ENCODE measurements at regions not wholly inside any gene's neighbourhood (a gene's known extent, or its start where the extent isn't known, plus 50 kb on each side); places are given as distances from the start of the nearest gene placed in this dataset.

DNA sequence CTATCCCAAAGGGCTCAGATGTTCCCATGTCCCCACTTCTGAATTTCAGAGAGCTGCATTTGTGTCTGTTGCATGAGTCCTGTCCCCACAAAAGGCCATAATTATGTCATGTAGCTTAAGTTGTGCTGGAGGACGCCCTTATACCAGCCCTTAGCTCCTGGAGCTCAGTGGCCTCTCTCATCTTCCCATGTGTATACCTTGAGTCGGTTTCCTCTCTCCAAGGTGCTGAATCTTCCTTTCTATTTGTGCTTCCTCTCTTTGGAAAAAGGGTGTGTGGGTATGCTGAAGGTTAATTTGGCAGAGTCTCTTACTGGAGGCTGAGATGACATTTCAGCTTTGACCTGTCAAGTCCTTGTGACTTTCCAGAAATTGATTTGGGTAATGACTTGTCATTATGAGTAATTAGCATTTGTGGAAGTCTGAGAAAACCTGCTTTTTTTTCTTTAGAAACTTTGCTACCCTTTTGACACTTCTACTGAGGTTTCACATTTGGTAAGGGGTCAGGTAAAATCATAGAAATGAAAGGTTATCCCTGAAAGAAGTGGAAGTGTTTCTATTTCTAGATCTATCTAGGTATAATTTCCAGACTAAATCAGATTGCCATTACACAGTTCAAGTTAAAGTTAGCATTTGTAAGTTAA, 185.4 kb downstream of the ABCC12 start:
- peak; percentile 47 for DNase-seq (ENCODE audit: low read depth)

DNA sequence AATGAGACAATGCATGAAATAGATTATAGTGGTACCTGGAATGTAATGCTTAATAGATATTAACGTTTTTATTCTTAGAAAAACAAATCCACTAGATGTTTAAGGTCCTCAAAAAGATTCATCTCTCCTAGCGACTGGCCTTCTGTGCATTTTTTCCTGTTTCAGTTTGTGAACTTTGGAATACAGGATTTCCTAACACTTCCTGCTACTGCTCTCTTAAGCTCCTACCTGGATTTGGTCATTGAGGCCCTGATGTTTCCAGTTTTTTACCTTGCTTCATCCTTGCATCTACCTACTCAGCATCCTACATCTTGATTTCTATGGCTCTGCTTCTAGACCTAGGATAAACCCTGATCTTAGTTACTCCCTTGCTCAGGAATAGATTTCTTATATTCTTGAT, 188.4 kb downstream of the ABCC12 start:
- DNase-seq (ENCODE audit: low read depth), result no peak

DNA sequence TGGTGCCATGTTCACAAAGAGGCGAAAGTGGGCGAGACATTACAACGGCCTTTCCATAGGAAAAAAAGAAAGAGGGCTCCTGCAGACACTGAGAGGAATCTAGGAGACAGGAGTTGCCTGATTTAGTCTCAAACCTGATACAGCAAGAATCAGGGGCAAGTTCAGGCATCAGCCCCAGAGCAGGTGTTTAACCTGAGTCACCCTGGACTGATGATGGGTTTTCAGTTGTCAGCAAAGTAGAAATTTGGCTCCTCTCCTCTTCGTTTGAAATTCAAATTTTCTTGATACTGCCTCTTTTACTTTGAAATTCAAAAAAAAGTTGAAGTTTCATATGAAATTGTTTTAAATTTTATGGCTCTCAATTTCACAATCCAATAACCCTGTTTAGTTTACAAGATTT, 189.5 kb downstream of the ABCC12 start:
- DNase-seq (ENCODE audit: low read depth), result no peak

DNA sequence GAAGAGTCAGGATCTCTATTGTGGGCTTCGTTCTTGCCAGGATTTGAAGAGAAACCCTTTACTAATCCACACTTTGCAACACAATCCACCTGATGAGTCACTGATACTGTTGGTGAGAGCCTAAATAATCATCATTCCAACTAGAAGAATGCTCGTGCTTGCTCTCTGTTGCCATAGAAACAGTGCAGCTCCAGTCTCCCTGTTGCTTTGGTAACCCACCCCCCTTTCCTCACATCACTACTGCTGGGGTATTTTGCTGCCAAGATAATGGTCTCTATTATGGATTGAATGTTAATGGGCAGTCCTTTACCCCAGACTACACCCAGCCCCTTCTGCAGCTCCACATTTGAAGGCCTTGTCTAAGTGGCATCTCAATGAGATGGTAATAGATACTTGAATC, 190.4 kb downstream of the ABCC12 start:
- peak; percentile 54 for DNase-seq (ENCODE audit: low read depth)

DNA sequence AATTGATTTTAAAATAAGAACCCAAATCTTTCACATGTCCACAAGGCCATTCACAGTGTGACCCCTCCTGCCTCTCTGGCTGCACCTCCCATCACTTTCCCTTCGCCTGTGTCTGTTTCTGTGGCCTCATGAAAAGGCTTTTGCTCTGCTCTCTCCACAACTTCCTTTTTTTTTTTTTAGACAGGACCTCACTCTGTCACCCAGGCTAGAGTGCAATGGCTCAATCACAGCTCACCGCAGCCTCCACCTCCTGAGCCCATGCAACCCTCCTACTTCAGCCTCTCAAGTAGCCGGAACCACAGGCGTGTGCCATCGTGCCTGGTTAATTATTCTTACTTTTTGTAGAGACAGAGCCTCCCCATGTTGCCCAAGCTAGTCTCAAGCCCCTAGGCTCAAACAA, 197.1 kb downstream of the ABCC12 start:
- DNase-seq (ENCODE audit: low read depth), result no peak

DNA sequence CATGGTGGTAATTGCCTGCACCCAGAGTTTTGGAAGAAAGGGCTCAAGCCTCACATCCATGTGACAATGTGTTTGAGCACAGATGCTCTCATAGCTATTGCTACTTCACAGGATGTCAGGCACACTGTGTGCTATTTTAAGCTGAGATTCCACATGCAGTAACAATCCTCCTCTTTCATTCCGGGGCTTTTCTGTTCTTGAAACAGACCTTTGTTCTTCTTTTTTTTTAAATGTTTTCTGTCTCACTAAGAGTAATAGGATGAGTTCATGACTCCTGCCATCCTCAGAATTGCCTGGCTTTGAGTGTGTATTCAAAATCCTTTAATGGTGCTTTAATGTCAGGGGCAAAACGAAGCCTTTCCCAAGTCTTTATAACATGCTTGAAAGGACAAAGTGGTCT, 198.9 kb downstream of the ABCC12 start:
- DNase-seq (ENCODE audit: low read depth), result no peak

DNA sequence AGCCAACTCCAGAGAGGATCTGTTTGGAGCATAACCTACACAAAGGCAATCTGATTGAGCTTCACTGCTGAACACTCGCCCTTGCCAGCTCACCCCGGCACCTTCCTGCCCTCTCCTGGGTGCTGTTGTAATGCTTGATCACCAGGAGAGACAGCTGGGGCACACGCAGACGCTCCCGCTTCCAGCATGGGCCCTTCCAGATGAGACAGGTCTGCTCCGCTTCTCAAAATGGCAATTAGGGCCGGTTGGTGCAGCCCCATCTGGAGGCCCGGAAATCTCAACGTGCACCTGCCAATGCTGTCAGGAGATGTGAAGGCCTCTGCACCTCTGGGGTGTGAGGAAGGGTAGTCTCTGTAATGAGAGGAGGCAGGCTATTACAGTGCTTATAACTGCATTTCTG, 206.1 kb downstream of the ABCC12 start:
- no peak for DNase-seq (ENCODE audit: low read depth)

DNA sequence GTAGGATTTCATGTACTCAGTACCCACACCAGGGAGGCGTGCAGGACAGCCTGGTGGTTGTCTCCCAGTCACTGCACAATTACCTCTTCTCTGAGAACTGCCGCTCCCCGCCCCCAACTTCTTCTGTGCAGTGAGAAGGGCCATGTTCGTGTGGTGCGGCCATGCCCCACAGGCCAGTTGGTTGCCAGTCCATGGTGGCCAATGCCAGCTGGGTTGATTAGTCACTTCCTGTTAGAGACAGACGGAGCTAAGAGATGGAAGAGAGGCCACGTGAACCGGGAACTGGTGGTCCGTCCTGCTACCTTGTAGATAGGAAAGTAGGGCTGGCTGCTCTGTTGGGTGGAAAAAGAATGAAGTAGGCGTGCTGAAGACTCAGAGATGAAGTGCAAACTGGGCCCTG, 206.5 kb downstream of the ABCC12 start:
- DNase-seq (ENCODE audit: low read depth), result no peak

DNA sequence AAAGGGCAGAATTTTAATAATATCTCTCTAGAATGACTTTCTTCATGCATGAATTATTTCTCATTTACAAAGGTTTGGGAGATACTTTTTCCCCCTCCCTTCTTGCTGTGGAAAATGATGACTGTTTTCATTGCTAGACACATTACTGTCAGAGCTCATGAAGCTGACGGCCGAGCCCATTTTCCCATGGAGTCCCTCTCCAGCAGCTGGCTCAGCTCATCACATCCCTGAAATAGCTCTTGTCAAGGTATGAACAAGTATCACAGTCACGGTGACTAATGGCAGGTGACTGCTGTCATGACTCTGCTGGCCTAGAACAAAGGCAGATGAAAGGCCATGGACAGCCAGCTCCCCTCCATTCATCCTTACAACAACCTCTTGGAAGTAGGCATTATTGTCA, 208.1 kb downstream of the ABCC12 start:
- DNase-seq (ENCODE audit: low read depth), result no peak

DNA sequence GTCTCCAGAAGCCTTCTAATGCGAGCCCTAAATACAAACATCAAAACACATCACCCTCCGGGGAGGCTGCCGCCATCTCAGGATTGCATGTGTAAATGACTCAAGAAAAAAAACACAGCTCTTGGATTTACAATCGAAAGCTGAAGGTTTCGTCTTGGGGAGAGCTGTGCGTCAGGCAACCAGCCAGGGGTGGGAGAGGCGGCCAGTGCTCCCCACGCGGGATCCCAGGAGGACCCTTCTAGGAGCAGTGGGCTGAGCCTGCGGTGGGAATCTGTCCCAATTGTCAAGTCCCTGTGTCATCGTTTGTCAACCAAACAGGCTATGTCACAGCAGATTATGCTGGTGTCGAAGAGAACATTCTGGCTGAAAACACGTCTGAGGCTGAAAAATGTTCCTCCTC, 209.7 kb downstream of the ABCC12 start:
- no peak for DNase-seq (ENCODE audit: low read depth)

DNA sequence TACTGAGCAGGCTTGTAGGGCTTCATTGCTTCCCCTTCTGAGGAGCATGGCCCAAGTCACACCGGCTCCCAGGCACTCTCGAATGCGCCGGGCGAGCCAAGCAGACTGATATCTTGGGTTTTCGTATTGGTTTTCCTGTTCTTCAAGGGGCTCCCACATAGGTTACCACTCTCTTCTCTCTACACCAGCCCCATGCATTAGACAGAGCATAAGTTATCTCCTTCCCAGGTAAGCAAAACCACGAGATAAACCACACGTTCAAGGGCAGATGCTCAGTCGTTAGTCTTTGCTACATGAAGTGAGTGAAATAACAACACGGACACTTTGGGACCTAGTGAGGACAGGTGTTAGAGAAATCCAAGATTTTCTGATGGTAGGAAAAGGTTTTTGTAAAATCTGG, 211.2 kb downstream of the ABCC12 start:
- DNase-seq (ENCODE audit: low read depth), result no peak

DNA sequence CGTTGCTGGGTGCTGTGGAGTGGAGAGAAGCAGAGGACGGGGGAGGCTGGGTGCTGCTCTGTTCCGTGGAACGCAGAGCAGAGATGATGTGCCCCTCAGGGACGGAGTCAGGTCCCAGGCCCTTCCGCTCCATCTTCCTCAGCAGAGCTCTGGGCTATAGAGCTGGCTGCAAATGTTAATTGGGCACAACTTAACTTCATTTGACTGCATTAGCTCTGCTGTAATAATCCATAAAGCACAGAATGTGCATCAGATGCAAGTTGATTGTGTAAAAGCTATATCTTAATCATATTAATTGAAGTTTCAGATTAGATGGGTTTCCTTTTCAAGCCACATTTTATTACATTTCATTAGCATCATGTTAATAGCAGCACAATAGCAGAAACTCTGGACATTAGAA, 212.6 kb downstream of the ABCC12 start:
- no peak for DNase-seq (ENCODE audit: low read depth)

DNA sequence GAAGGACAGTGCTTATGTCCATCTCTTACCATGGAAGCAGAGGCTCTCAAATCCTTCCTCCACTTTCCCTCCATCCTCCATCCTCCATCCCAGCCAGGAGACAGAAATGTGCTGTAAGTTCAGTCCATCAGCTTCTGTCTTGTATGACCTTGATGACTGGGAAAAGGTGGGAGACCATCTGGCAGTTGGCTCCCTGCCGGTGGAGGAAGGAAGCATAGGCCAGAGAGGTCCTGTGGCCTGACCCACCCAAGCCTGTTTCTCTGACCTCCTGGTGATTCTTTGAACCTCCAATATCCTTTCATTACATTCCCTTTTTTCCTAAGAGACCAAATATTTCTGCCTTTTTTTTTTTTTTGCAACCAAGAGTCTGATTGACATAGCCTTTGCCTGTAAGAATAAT, 215.3 kb downstream of the ABCC12 start:
- DNase-seq (ENCODE audit: low read depth), result no peak

DNA sequence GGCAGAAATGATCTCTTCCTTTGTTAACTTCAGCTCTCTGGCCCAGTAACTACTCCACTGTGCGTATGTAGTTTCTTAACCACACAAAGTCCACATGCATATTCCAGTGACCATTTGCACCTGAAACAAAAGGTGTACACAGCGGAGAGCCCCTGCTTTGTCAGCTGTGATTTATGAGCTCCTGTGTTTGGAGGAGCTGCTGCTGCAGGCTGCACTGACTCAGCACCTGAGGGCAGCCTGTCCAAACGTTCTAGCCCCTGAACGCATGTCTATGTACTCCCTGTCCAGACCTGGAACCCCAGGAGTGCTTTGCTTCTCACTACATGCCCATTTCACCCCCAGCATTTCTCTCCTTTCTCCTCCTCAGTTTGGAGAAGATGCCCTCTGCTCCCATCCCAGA, 216.1 kb downstream of the ABCC12 start:
- DNase-seq (ENCODE audit: low read depth), result no peak

DNA sequence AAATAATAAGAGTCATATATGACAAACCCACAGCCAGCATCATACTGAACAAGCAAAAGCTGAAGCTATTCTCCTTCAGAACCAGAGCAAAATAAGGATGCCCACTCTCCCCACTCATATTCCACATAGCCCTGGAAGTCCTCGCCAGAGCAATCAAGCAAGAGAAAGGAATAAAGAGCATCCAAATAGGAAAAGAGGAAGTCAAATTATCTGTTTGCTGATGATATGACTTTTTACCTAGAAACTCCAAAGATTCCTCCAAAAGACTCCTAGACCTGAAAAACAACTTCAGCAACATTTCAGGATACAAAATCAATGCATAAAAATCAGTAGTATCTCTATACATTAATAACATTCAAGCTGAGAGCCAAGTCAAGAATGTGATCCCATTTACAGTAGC, 217.5 kb downstream of the ABCC12 start:
- DNase-seq (ENCODE audit: low read depth), result no peak

DNA sequence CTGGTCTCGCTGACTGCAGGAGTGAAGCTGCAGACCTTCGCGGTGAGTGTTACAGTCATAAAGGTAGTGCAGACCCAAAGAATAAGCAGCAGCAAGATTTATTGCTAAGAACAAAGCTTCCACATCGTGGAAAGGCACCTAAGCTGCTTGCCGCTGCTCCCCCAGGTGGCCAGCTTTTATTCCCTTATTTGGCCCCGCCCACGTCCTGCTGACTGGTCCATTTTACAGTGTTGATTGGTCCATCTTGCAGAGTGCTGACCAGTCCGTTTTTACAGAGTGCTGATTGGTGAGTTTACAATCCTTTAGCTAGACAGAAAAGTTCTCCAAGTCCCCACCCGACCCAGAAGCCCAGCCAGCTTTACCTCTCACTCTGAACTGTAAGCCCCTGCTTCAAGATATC, 227.8 kb downstream of the ABCC12 start:
- no peak for DNase-seq (ENCODE audit: low read depth)

DNA sequence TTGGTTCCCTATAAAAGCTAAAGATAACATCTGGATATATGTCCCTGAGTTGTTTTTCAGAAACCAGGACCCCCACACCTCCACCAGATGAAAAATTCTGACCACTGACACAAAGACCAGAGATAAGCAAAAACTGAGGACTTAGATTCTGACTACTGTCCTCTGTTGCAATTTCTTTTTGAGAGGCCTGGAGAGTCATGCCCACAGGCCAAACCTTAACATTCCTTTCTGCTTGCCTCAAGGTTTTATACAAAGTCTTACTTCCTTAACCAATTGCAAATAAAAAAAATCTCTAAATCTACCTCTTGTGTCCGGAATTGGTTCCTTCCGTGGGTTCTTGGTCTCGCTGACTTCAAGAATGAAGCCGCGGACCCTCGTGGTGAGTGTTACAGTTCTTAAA, 228.5 kb downstream of the ABCC12 start:
- DNase-seq (ENCODE audit: low read depth), result peak; percentile 64

DNA sequence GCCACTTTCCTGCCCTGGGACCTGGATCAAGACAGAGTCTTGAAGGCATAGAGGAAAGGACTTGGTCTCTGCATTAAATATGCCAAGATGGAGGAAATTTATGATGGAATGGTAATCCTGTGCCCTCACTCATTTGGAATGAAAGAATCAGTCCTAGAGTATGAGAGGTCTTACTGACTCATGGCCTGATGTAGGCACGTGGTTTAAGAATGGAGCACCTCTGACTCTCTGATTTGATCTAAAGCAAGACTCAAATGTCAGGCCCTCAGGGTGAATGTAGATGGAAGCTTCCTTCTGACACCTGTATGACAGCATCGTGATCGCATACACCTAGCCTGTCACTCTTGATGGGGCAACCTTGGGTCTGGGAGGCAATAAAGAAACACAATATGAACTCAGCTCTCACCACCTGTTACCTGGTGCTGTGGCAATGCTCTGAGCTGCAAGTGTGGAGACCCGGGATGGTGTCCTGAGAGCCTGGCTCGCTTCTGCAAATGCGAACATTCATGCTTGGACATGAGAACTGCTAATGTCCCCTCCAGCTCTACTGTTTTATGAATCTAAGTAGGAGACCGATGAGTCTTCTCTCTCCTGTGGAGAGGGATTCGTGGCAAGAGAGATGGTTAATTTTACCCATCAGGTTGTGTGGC, 229.9 kb downstream of the ABCC12 start:
- peak; percentile 14 for DNase-seq (ENCODE audit: low read depth)

DNA sequence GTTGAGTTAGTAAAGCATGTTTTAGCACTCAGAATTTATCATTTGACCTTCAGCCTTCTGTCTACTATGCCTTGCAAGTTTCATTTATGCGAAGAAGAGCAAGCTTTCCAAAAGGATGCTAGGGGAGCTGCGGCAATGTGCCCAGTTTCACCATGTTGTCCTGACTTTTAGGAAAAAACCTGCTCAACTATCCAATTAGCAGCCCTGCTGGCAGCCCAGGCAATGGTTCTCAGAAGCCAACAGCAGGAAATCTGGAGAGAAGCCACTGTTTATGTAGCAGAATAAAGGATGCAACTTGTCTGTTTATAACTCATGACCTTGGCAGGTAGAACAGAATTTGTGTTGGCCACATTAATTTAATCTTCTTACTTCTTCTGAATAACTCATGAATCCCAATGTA, 230.8 kb downstream of the ABCC12 start:
- DNase-seq (ENCODE audit: low read depth), result no peak

DNA sequence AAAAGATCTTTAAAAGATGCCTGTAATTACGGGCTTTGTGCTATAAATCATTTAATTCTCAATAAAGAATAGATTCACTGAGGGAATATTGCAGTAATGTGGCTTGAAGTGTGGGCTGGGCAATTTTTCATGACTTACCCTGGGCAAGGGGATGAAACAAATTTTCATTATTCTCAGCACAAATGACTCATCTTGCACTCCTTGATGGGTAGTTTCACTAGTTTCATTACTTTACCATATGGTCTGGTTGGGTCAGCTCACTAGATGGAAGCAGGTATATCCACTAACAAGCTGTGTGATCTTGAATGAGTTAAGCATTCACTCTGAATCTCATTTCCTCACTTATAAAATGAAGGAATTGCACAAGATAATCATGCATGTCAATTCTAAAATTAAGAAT, 234.3 kb downstream of the ABCC12 start:
- DNase-seq (ENCODE audit: low read depth), result no peak

DNA sequence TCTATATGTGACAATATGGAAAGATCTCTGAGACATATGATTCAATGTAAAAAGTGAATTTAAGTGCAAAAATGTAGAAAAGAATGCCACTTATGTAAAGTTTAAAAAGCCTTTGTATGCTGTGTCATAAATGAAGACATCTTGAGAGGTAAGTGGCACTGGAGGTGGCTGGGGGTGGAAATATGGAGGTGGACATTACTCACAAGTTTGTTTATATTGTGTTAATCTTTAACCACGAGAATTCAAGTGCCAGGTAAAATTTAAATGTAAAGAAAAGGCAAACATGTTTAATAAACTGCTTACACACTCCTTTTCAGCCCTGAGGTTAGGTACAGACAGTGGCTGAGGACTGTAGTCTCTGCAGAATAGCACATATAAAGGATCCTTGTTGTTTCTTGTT, 235.1 kb downstream of the ABCC12 start:
- no peak for DNase-seq (ENCODE audit: low read depth)

DNA sequence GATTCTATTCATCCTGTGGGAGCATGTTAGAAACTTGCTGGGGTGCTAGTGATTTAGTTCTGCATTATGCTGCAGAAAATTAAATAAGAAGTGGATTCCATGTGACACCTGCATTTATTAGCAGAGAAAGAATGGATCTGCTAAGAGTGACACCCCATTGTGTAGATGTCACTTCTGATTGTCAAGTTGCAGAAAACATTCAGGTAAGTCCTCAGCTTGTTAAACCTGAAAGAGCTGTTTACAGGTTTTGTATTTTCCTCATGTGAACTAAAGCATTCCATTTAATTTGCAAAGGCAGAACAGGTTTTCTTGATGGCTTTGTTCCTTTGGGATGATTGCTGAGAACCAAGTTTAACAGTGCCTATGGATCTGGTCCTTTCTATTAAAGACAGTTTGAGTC, 238.7 kb downstream of the ABCC12 start:
- DNase-seq (ENCODE audit: low read depth), result no peak

DNA sequence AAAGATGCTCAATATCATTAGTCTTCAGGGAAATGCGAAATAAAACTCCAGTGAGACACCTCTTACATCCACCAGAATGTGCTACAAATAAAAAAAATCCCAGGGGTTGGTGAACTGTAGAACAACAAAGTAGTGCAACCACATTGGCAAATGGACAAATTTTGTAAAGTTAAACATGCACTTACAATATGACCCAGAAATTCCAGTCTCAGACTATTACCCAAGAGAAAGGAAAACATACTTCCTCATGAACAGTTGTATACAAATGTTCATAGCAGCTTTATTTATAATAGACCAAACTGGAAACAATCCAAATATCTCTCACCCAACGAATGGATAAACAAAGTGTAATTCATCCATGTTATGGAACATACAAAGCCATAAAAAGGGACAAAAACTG, 239.5 kb downstream of the ABCC12 start:
- peak; percentile 76 for DNase-seq (ENCODE audit: low read depth)

DNA sequence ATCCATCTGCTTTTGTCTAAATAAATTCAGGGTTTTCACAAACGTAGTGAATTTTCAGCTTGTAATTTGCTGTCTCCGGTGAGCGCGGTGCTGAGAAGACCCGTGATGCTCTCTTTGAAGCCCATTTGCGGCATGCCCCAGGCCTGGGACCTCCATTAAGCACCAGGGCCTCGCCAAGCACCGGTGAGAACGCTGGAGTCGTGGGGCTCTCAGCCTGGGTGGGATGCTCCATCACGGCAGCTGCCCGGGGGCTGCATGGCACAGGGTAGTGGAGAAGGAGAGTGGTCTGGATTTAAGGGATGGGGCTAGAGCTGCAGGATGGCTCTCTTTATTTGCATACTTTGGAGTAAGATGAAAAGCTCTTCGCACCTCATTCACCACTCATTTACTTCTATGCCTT, 248.7 kb downstream of the ABCC12 start:
- no peak for DNase-seq (ENCODE audit: low read depth)
